Bronchial epithelial cell (primary cell): ENCODE measurements at regions not wholly inside any gene's neighbourhood (a gene's known extent, or its start where the extent isn't known, plus 50 kb on each side); places are given as distances from the start of the nearest gene placed in this dataset.

Source experiments
- DNase-seq: peaks from one replicate; pipeline ENCODE4 v3.0.0-alpha.2; 2010; ENCODE audit warnings: low read depth
- FAIRE-seq: peaks from 2 replicates; lab custom pipeline; 2011; peaks lifted over from hg19 to GRCh38; lab: Jason Lieb, UNC
- H3K27me3 ChIP-seq: 2 replicates; pipeline ENCODE4 v1.5.1; 2011; ENCODE audit warnings: low read length; ENCODE audit not compliant: control insufficient read depth, insufficient read depth
- H3K36me3 ChIP-seq: 2 replicates; pipeline ENCODE4 v1.5.1; 2011; ENCODE audit warnings: low read length; ENCODE audit not compliant: control insufficient read depth, insufficient read depth
- H3K4me3 ChIP-seq: 2 replicates; pipeline ENCODE4 v1.5.1; 2011; ENCODE audit warnings: mild to moderate bottlenecking, low read depth, low read length, control low read depth
- CTCF ChIP-seq: IDR thresholded peaks from 2 replicates; pipeline ENCODE4 v1.5.1; 2011; ENCODE audit warnings: mild to moderate bottlenecking, moderate library complexity, low read length, control low read depth, inconsistent platforms; ENCODE audit not compliant: insufficient read depth, severe bottlenecking

GRCh38 chr17:52378860-52379259 is 220.3 kb upstream of the CA10 start:
- DNase-seq (no peak), FAIRE-seq (no peak)
- no peak for TF ChIP-seq CTCF
- Histone ChIP-seq H3K36me3 (no peaks in the 10 kb centered on the region), H3K27me3 (no peaks in the 10 kb centered on the region), H3K4me3 (no peak overlapping the region)

- no peak for FAIRE-seq
Measured at GRCh38 chr17:52376137-52376536, 217.6 kb upstream of the CA10 start.

GRCh38 chr17:52368886-52369285 is 210.4 kb upstream of the CA10 start:
- Histone ChIP-seq H3K36me3 (no peaks in the 10 kb centered on the region), H3K4me3 (no peak overlapping the region), H3K27me3 (no peaks in the 10 kb centered on the region)
- TF ChIP-seq CTCF, result no peak
- no peak for FAIRE-seq
- DNase-seq, result no peak

More at GRCh38 chr17:52376137-52376536, 217.6 kb upstream of the CA10 start:
- H3K4me3 ChIP-seq, result no peak overlapping the region
- DNase-seq, result no peak
- TF ChIP-seq CTCF, result no peak
- no peaks in the 10 kb centered on the region for H3K36me3 ChIP-seq
- no peaks in the 10 kb centered on the region for H3K27me3 ChIP-seq

- H3K4me3 ChIP-seq, result no peak overlapping the region
- no peak for DNase-seq
- H3K36me3 ChIP-seq, result no peaks in the 10 kb centered on the region
- TF ChIP-seq CTCF, result no peak
- FAIRE-seq, result no peak
- no peaks in the 10 kb centered on the region for H3K27me3 ChIP-seq
Measured at GRCh38 chr17:52357854-52358253, 199.3 kb upstream of the CA10 start.

DNA sequence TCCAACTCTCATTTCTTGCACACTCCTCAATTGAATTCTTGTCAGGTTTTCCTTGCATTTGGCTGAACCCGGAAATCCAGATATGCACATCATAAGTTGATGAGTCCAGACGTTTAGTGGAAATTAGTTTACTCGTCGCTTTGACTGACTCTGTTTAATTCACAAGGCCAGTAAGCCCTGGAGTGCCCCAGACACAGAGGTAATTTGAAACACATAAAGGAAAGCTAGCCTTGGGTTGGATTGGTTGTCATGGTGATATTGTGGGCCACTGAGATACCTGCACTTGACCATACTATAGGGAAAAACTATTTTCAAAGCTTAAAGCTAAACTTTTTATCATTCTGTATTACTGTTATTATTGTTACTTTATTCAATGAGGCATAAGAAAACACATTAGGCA is 178.3 kb upstream of the CA10 start:
- DNase-seq, result no peak
- Histone ChIP-seq H3K36me3 (no peaks in the 10 kb centered on the region), H3K4me3 (no peak overlapping the region), H3K27me3 (no peaks in the 10 kb centered on the region)
- no peak for FAIRE-seq
- no peak for TF ChIP-seq CTCF

GRCh38 chr17:52306314-52306713 is 147.8 kb upstream of the CA10 start:
- DNase-seq (peak; percentile 61), FAIRE-seq (no peak)
- Histone ChIP-seq H3K36me3 (no peaks in the 10 kb centered on the region), H3K4me3 (no peak overlapping the region), H3K27me3 (no peaks in the 10 kb centered on the region)
- no peak for TF ChIP-seq CTCF
